K562 (cell line): ENCODE measurements at regions not wholly inside any gene's neighbourhood (a gene's known extent, or its start where the extent isn't known, plus 50 kb on each side); places are given as distances from the start of the nearest gene placed in this dataset.

Source experiments
- ATAC-seq: fragments of 200-7000 bp; cut with Tn5 transposase; 3 replicates; pipeline ENCODE4 v1.9.1; 2020; ENCODE audit warnings: moderate library complexity
- BruUV-seq: library from RNA; stranded (reverse); fragments of 400-500 nt; replicated peaks from 2 replicates; lab custom pipeline; 2021; lab: Mats Ljungman, UMichigan
- CTCF ChIA-PET: fragments of 300-600 bp; formaldehyde crosslinking; extraction: SDS; loops from one replicate; lab custom pipeline; 2021; ENCODE audit warnings: low intra/inter-chr PET ratio; lab: Yijun Ruan, JAX
- POLR2A ChIA-PET: fragments of 300-600, 350-650 bp; sonication (Branson Sonifier 250); formaldehyde crosslinking; extraction: SDS; loops from one replicate; lab custom pipeline; 2021; ENCODE audit warnings: antibody characterized with exemption, inconsistent platforms; lab: Yijun Ruan, JAX
- DNase-seq, 4 experiments: peaks; one replicate each; pipeline versions ENCODE4 v3.0.0 to v3.0.0-alpha.2; 2011 to 2018; ENCODE audit warnings: low spot score in 3 of 4, mixed read lengths in 3 of 4; ENCODE audit errors: extremely low read depth in 1 of 4
- FAIRE-seq: peaks from 2 replicates; lab custom pipeline; 2011; peaks lifted over from hg19 to GRCh38; lab: Jason Lieb, UNC
- H2AFZ ChIP-seq: 2 replicates; pipeline ENCODE4 v1.6.0; 2011; ENCODE audit warnings: low read depth, low read length, control low read depth, inconsistent platforms
- H3K27ac ChIP-seq: fragments of 200-600 bp; 3 replicates; pipeline ENCODE4 v1.8.0; 2011; ENCODE audit warnings: low read depth, mild to moderate bottlenecking, control low read depth, inconsistent platforms, low read length, moderate library complexity, mixed read lengths; ENCODE audit errors: extremely low read depth
- H3K27me3 ChIP-seq, 2 experiments: fragments of 300-600 bp in 1 of 2; 2 replicates in 1 of 2; 3 replicates in 1 of 2; pipeline versions ENCODE4 v1.6.0 to v1.8.0; 2011; ENCODE audit warnings: inconsistent platforms in 2 of 2, low read length in 2 of 2, mild to moderate bottlenecking in 1 of 2, mixed read lengths in 1 of 2, moderate library complexity in 1 of 2; ENCODE audit not compliant: control insufficient read depth in 2 of 2, insufficient read depth in 2 of 2
- H3K36me3 ChIP-seq: fragments of 300-600 bp; 3 replicates; pipeline ENCODE4 v1.8.0; 2011; ENCODE audit warnings: mild to moderate bottlenecking, low read length, inconsistent platforms; ENCODE audit not compliant: control insufficient read depth, insufficient read depth
- H3K4me1 ChIP-seq, 2 experiments: fragments of 200-600 bp in 1 of 2; replicated peaks in 1 of 2; 2 replicates in 1 of 2; 3 replicates in 1 of 2; pipeline versions ENCODE4 v1.5.1 to v1.8.0; 2011; ENCODE audit warnings: inconsistent platforms in 2 of 2, low read length in 2 of 2, mild to moderate bottlenecking in 1 of 2, mixed read lengths in 1 of 2, moderate library complexity in 1 of 2; ENCODE audit not compliant: control insufficient read depth in 2 of 2, insufficient read depth in 2 of 2
- H3K4me2 ChIP-seq: 2 replicates; pipeline ENCODE4 v1.6.1; 2011; ENCODE audit warnings: low read length, control low read depth, inconsistent platforms, mixed read lengths; ENCODE audit not compliant: insufficient read depth
- H3K4me3 ChIP-seq: fragments of 200-600 bp; sonication (generic), shearing (Covaris generic); 2 replicates; pipeline ENCODE4 v1.5.1; 2016; ENCODE audit warnings: control low read depth, inconsistent platforms
- H3K79me2 ChIP-seq: fragments of 200-600 bp; 3 replicates; pipeline ENCODE4 v1.8.0; 2011; ENCODE audit warnings: low read length, inconsistent platforms; ENCODE audit not compliant: control insufficient read depth, insufficient read depth
- H3K9ac ChIP-seq, 2 experiments: 2 replicates each; pipeline versions ENCODE4 v1.6.0 to v1.6.1; 2011; ENCODE audit warnings: low read depth in 2 of 2, low read length in 2 of 2, control low read depth in 1 of 2, inconsistent platforms in 1 of 2, mild to moderate bottlenecking in 1 of 2, mixed read lengths in 1 of 2; ENCODE audit not compliant: insufficient read depth in 1 of 2
- H3K9me1 ChIP-seq: one replicate; pipeline ENCODE4 v1.6.0; 2011; ENCODE audit warnings: inconsistent platforms, mild to moderate bottlenecking, low read length, moderate library complexity; ENCODE audit not compliant: control insufficient read depth, insufficient read depth
- H3K9me3 ChIP-seq: replicated peaks from 2 replicates; pipeline ENCODE4 v1.5.1; 2011; ENCODE audit warnings: low read depth, low read length, inconsistent platforms; ENCODE audit not compliant: control insufficient read depth, insufficient read depth
- H4K20me1 ChIP-seq: replicated peaks from 2 replicates; pipeline ENCODE4 v1.6.1; 2011; ENCODE audit warnings: low read length, inconsistent platforms, mixed read lengths; ENCODE audit not compliant: control insufficient read depth, insufficient read depth
- CAMTA2 ChIP-seq: fragments of 250-450 bp; sonication (Bioruptor Pico); conservative IDR thresholded peaks from 2 replicates; pipeline ENCODE4 v1.5.1; 2022
- E2F3 ChIP-seq: fragments of 250-450 bp; sonication (Bioruptor Pico); IDR thresholded peaks from 2 replicates; pipeline ENCODE4 v1.4.0; 2020; ENCODE audit warnings: mild to moderate bottlenecking
- E2F6 ChIP-seq, 2 experiments: IDR thresholded peaks; 2 replicates each; pipeline ENCODE4 v1.6.1; 2011; ENCODE audit warnings: borderline replicate concordance in 1 of 2, control low read depth in 1 of 2, low read depth in 1 of 2, low read length in 1 of 2, mild to moderate bottlenecking in 1 of 2, mixed read lengths in 1 of 2, moderate library complexity in 1 of 2; ENCODE audit not compliant: insufficient read depth in 1 of 2, insufficient read length in 1 of 2, poor library complexity in 1 of 2, severe bottlenecking in 1 of 2; ENCODE audit errors: extremely low read depth in 1 of 2
- HDAC6 ChIP-seq: IDR thresholded peaks from 2 replicates; pipeline ENCODE4 v1.6.1; 2012; ENCODE audit warnings: low read depth, mild to moderate bottlenecking, control low read depth, inconsistent platforms, low read length, moderate library complexity
- KLF10 ChIP-seq: fragments of 250-450 bp; sonication (Bioruptor Pico); IDR thresholded peaks from 2 replicates; pipeline ENCODE4 v1.6.1; 2021; ENCODE audit warnings: matching md5 sums
- TFAM ChIP-seq: fragments of 250-450 bp; sonication (Bioruptor Pico); conservative IDR thresholded peaks from 2 replicates; pipeline ENCODE4 v1.5.0; 2021; ENCODE audit warnings: mild to moderate bottlenecking, moderate library complexity
- TGIF2 ChIP-seq: sonication (generic); formaldehyde crosslinking; IDR thresholded peaks from 2 replicates; pipeline ENCODE4 v1.8.1; 2022; ENCODE audit warnings: mild to moderate bottlenecking, missing genetic modification reagents, moderate library complexity
- WGBS: fragments of 100-300 bp; shearing (Covaris generic); methylation state at CpG from one replicate; pipeline ENCODE4 v1.1.6; 2016; ENCODE audit warnings: low coverage, mixed read lengths; ENCODE audit not compliant: insufficient coverage; ENCODE audit errors: missing lambda C conversion rate; 5-methylcytosine and 5-hydroxymethylcytosine counted together
- in situ Hi-C: fragments of 300-500 bp; cut with MboI; formaldehyde crosslinking; loops from 4 replicates; pipeline ENCODE4 v1.15.0; 2018; ENCODE audit warnings: inconsistent platforms, mixed read lengths
- intact Hi-C: fragments of 100-400 bp; cut with micrococcal nuclease; formaldehyde crosslinking; loops from 2 replicates; pipeline ENCODE4 v1.14.2; 2022
- TF ChIP-seq, protein P1 (sequence below): fragments of 250-450 bp; sonication (Bioruptor Pico); IDR thresholded peaks from 2 replicates; pipeline ENCODE4 v1.8.0; 2022; ENCODE audit warnings: inconsistent platforms, mild to moderate bottlenecking, moderate library complexity, borderline replicate concordance

DNA sequence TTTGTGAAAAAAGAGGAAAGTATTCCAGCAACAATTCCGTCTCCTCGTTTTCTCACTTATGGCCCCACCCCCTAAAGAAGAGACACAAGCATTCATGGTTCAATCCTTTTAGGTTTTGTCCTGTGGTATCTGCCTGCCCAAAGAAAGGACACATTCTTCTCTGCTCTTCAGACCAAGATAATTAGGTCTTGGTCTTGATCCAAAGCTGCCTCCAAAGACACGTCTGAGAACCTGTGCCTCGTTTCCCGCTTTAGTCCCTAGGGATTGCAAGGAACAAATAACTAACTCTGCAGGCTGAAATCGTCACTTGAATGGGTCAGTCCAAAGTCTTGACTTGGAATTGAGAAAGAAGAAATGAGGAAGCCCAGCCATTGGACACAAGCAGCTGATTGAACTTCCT, 202.7 kb upstream of the FAR2 start:
- H3K27me3 ChIP-seq: no peaks in the 10 kb centered on the region
- no peak for ATAC-seq
- BruUV-seq: no TSS peak
- H3K9me3 ChIP-seq: no peaks in the 10 kb centered on the region
- CTCF ChIA-PET: no interaction called here
- intact Hi-C loops (no loop called here), in situ Hi-C loops (no loop called here)
- WGBS: 1% methylated on average over 6 of the region's 6 CpGs
- H3K4me1 ChIP-seq: no peaks in the 10 kb centered on the region
- H4K20me1 ChIP-seq: no peaks in the 10 kb centered on the region
- no peaks in the 10 kb centered on the region for H3K9me1 ChIP-seq
- FAIRE-seq: no peak
- POLR2A ChIA-PET: interaction anchor here (0.8 kb wide), 1 partner anchor 1637 kb away, joined by 3 read pairs; no protein-coding TSS in a partner anchor
- TF ChIP-seq CAMTA2 (CRISPR knock-in tag): no peak
- TF ChIP-seq HDAC6: no peak
- TF ChIP-seq, protein P1, sequence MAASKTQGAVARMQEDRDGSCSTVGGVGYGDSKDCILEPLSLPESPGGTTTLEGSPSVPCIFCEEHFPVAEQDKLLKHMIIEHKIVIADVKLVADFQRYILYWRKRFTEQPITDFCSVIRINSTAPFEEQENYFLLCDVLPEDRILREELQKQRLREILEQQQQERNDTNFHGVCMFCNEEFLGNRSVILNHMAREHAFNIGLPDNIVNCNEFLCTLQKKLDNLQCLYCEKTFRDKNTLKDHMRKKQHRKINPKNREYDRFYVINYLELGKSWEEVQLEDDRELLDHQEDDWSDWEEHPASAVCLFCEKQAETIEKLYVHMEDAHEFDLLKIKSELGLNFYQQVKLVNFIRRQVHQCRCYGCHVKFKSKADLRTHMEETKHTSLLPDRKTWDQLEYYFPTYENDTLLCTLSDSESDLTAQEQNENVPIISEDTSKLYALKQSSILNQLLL (CRISPR knock-in tag): no peak
- no peak for TF ChIP-seq TGIF2 (CRISPR knock-in tag)
- no peak for TF ChIP-seq TFAM (CRISPR knock-in tag)
- TF ChIP-seq E2F6 (IDR thresholded peaks at IDR 0.05; ENCODE audit: borderline replicate concordance in 1 of 2, extremely low read depth in 1 of 2, insufficient read depth in 1 of 2, insufficient read length in 1 of 2, low read depth in 1 of 2, low read length in 1 of 2, poor library complexity in 1 of 2, severe bottlenecking in 1 of 2): no peak
- TF ChIP-seq E2F3 (CRISPR knock-in tag): no peak
- no peak for TF ChIP-seq KLF10 (CRISPR knock-in tag)
- no peak overlapping the region for H2AFZ ChIP-seq
- no peak overlapping the region for H3K4me3 ChIP-seq
- no peak overlapping the region for H3K27ac ChIP-seq
- H3K9ac ChIP-seq: no peak overlapping the region
- no peak overlapping the region for H3K4me2 ChIP-seq
- H3K36me3 ChIP-seq: no peaks in the 10 kb centered on the region
- DNase-seq: no peak
- H3K79me2 ChIP-seq: no peaks in the 10 kb centered on the region
